ENCODE measurements at regions not wholly inside any gene's neighbourhood (a gene's known extent, or its start where the extent isn't known, plus 50 kb on each side); places are given as distances from the start of the nearest gene placed in this dataset.

DNA sequence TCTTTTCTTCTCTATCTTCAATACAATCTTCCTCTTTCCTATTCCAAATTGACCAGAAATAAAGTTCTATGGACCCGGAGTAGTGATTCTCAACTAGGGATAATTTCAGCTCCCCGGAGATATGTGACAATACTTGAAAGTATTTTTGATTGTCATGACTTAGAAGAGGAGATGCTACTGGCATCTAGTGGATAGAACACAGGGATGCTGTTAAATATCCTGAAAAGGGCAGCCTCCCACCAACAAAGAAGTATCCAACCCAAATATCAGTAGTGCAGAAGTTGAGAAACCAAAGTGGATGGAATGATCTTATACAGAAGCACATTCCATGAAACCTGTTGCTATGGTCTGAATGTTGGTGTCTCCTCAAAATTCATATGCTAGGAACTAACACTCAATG lies 65.7 kb upstream of the NDST3 start:
- Histone ChIP-seq H3K36me3 (ENCODE audit: control insufficient read depth, insufficient read depth, low read length) (no peaks in the 10 kb centered on the region), H3K4me3 (ENCODE audit: low read depth, low read length) (no peak overlapping the region), H3K27me3 (ENCODE audit: control insufficient read depth, insufficient read depth, low read length) (no peaks in the 10 kb centered on the region)
- TF ChIP-seq, protein P1, sequence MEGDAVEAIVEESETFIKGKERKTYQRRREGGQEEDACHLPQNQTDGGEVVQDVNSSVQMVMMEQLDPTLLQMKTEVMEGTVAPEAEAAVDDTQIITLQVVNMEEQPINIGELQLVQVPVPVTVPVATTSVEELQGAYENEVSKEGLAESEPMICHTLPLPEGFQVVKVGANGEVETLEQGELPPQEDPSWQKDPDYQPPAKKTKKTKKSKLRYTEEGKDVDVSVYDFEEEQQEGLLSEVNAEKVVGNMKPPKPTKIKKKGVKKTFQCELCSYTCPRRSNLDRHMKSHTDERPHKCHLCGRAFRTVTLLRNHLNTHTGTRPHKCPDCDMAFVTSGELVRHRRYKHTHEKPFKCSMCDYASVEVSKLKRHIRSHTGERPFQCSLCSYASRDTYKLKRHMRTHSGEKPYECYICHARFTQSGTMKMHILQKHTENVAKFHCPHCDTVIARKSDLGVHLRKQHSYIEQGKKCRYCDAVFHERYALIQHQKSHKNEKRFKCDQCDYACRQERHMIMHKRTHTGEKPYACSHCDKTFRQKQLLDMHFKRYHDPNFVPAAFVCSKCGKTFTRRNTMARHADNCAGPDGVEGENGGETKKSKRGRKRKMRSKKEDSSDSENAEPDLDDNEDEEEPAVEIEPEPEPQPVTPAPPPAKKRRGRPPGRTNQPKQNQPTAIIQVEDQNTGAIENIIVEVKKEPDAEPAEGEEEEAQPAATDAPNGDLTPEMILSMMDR (IDR thresholded peaks at IDR 0.05; ENCODE audit: insufficient read depth, low read length, severe bottlenecking), result no peak
- FAIRE-seq, result no peak
- DNase-seq (ENCODE audit: low read depth), result no peak

DNA sequence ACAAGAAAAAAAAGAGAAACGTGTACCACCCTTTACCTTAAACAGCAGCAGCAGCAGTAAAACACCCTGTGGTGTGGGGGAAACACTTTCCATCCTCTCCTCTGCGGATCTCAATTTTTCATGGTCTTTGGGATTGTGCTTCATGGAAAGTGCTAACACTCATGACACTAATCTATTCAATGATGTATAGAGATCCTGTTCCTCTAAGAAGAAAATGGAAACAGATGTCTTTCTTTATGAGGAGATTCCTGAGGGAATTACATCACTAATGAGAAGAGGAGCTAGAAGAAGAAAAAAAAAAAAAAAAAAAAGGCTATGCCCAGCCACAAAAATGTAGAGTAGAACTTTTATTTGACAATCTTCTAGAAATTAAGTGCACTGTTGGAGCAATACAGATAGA lies 62.9 kb upstream of the NDST3 start:
- no peak for DNase-seq (ENCODE audit: low read depth)
- no peaks in the 10 kb centered on the region for H3K36me3 ChIP-seq (ENCODE audit: control insufficient read depth, insufficient read depth, low read length)

DNA sequence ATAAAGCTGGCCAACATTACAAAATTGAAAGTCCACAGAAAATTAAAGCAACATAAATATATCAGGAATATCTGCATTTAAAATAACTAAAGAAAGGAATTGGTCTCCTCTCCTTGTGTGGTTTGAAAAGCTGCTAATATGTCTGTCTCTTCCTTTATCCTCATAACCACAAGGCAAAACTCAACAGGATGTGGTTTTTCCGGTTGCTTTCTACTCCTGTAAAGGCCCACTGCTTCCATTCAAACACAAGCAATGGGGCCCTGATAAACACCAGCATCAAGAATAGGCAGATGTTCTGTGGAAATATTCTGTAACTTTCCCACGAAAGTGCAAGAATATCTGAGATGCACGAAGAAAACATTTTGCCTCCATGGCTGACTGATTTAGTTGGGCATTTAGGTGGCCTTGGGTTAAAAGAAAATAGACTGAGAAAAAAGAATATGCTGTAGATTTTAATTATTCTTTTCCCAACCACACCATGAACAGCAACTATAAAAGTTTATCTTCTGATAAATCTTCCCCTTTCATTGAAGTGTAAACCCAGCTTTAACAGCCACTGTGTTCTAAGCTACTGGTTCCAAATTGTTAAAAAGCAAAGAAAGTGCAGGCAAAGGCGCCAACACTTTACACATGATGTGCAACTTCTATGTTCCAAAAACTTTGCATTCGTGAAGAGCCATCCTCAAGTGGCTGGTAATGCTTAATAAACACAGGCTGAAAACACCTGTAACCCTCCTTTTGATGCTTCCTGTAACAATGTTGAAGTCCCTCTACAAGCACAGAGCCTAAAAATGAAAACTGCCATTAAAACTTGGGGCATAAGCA lies 50.5 kb upstream of the NDST3 start:
- TF ChIP-seq, protein P1 (IDR thresholded peaks at IDR 0.05; ENCODE audit: insufficient read depth, low read length, severe bottlenecking), result no peak
- DNase-seq (ENCODE audit: low read depth), result peak; percentile 19

More for the DNA sequence above, 62.9 kb upstream of the NDST3 start:
- Histone ChIP-seq H3K27me3 (ENCODE audit: control insufficient read depth, insufficient read depth, low read length) (no peaks in the 10 kb centered on the region), H3K4me3 (ENCODE audit: low read depth, low read length) (no peak overlapping the region)
- TF ChIP-seq, protein P1 (IDR thresholded peaks at IDR 0.05; ENCODE audit: insufficient read depth, low read length, severe bottlenecking), result no peak
- no peak for FAIRE-seq

DNA sequence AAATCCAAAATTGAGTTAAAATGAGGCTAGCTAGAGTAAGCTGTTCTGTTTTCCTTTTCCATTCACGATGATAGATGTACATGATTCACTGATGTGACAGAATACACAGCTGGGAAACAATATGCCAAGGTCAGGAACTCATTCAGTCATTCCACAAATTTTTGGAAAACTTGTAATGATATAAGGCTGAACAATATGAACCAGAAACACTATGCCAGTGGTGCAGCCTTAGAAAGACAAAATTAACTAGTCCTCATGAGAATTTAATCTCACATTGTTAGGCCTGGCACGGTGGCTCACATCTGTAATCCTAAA lies 50.0 kb upstream of the NDST3 start:
- no peak for DNase-seq (ENCODE audit: low read depth)
- TF ChIP-seq, protein P1 (IDR thresholded peaks at IDR 0.05; ENCODE audit: insufficient read depth, low read length, severe bottlenecking), result no peak
- Histone ChIP-seq H3K36me3 (ENCODE audit: control insufficient read depth, insufficient read depth, low read length) (no peaks in the 10 kb centered on the region), H3K27me3 (ENCODE audit: control insufficient read depth, insufficient read depth, low read length) (no peaks in the 10 kb centered on the region), H3K4me3 (ENCODE audit: low read depth, low read length) (no peak overlapping the region)
- FAIRE-seq, result peak; percentile 60

More for the DNA sequence above, 50.5 kb upstream of the NDST3 start:
- no peaks in the 10 kb centered on the region for H3K27me3 ChIP-seq (ENCODE audit: control insufficient read depth, insufficient read depth, low read length)
- no peaks in the 10 kb centered on the region for H3K36me3 ChIP-seq (ENCODE audit: control insufficient read depth, insufficient read depth, low read length)
- H3K4me3 ChIP-seq (ENCODE audit: low read depth, low read length), result no peak overlapping the region
- no peak for FAIRE-seq

Data from bronchial epithelial cell (primary cell).